Esophagus mucosa (tissue), 1 donor: ENCODE measurements at regions not wholly inside any gene's neighbourhood (a gene's known extent, or its start where the extent isn't known, plus 50 kb on each side); places are given as distances from the start of the nearest gene placed in this dataset.

Source experiments
- ATAC-seq: fragments of 200-7000 bp; cut with Tn5 transposase; one replicate; pipeline ENCODE4 v1.9.1; 2020
- donor health status: DM: yes; HTN: yes; CAD: no.

- no peak for ATAC-seq
These were observed 284.1 kb upstream of the TENM3 start for GRCh38 chr4:181959121-181959520.

GRCh38 chr4:181960384-181960783, 282.8 kb upstream of the TENM3 start:
- ATAC-seq: no peak

DNA sequence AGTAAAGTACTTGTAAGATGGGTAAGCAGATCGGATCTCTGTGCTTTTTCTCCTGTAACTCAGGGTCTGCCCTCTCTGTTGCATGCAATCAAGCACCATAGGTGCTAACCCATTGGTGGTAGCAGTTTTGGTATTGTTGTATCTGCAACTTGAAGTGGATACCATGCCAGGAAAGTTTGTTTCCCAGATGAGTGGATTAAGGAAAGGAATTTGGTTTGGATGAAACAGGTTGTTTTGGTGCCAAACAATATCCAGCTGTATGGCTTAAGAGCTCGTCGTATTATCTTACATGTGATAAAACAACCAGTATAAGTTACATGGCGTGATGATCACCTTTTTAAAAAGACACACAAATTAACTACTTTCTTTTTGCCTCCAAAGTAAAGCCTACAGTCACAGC, 280.9 kb upstream of the TENM3 start:
- no peak for ATAC-seq

DNA sequence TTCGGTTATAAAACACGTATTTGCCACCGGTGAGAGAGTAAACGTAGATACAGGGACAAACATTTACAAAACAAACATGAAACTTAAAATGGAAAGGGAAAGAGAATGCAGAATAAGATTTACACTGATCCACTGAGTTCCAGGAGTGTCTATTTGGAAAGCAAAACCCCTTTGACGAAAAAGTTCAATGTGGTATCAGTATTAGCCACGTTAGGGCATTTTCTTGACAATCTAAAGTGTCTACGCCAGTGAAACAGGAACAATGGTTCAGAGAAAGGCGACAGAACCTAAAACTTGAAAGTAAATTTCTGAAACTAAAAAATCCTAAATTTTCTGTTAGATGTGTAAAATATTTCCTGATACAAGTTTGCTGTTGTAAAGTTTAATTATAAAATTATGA, 278.5 kb upstream of the TENM3 start:
- no peak for ATAC-seq

GRCh38 chr4:181966104-181966551, 277.1 kb upstream of the TENM3 start:
- ATAC-seq: no peak

DNA sequence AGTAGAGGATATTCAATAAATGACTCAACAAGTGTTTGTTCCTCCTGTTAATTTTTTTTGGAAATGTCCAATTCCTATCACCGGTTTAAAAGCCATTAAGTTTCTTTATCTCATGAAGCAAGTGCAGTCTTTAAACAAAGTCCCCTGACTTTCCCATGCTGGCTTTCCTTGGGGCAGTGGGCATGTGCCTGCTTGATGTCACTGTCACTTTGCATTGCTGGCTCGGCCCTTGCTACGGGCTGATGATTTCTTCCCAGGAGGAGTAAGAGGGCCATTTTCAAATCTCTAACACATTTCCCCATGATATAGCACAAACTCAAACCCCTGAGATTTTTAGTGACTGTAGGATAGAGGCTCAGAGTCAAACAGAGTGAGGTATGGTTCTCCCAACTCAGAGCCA, 275.8 kb upstream of the TENM3 start:
- no peak for ATAC-seq

DNA sequence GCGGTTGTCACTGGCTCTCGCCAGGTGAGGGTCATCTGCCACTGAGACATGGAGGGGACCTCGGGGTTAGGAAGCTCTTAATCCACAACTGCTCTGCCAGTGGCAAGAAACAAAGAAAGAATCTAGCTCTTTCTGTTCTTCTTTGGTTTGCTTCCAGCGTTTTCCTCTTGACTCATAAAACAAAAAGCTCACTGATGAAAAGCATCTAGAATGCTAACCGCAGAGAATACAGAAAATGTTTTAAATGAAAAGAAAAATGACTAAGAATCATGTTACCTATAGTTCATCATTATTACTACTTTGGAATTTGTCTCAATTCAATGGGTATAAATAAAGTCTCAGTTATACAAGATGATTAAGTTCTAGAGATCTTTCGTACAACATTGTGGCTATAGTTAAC, 274.8 kb upstream of the TENM3 start:
- no peak for ATAC-seq

DNA sequence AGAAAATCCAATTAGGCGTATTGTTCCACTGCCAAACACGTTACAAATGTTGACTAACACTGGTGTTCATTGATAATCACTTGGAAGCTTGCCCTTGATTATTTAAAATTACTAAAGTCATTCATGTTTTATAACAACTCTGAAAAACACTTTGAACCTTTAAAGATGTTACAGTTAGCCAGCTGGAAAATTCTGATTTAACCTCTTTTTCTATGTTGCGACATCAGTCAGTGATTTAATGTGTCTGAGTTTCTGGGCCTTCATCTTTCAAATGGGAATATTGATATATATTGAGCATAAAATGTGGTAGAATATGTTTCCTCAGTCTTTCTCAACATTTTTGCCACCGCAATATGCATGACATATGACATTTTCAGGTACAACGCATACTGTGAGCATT, 274.1 kb upstream of the TENM3 start:
- ATAC-seq: no peak

GRCh38 chr4:181970366-181970765, 272.8 kb upstream of the TENM3 start:
- no peak for ATAC-seq

DNA sequence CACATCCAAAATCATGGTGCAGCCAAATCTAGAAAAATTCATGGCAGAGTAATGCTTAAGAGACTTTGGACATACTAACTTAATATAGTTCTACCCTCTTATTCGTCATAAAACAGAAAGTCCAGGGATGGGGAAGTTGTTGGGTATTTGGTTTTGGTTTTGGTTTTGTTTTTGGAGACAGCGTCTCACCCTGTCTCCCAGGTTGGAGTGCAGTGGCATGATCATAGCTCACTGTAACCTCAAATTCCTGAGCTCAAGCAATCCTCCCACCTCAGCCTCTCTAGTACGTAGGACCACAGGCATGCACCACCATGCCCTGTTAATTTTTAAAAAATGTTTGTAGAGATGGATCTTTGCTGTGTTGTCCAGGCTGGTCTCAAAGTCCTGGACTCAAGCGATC, 271.8 kb upstream of the TENM3 start:
- ATAC-seq: no peak

DNA sequence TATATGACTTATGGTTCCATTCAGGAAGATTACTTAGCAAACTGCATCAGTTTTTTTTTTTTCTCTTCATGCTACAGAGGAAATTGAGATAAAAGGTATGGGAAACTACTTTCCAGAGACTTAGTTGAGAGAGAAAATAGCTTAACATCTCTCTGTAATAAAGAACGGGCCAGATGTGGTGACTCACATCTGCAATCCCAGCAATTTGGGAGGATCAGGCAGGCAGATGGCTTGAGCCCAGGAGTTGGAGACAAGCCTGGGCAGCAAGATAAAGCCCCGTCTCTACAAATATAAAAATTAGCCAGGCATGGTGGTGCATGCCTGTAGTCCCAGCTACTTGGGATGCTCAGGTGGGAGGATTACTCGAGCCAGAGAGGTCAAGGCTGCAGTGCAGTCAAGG, 271.2 kb upstream of the TENM3 start:
- peak; percentile 69 for ATAC-seq

GRCh38 chr4:181976764-181977163, 266.4 kb upstream of the TENM3 start:
- ATAC-seq: no peak

DNA sequence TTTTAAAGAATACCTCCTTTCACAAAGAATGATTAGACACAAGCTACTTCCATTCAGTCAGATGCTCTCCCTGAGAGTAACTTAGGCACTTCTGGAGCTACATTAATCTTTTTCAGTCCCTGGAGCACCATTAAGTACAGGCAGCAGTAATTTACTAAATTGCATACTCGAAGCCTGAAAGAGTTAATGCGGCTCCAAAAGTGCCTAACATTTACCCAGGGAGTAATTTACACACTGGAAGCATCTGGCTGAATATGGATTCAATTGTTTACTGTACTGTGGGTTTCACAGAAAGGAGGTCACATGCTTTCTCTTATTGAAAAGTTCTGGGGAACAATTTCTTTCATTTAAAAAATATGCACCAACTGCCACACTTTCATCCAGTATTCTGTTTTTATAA, 260.8 kb upstream of the TENM3 start:
- ATAC-seq: no peak

DNA sequence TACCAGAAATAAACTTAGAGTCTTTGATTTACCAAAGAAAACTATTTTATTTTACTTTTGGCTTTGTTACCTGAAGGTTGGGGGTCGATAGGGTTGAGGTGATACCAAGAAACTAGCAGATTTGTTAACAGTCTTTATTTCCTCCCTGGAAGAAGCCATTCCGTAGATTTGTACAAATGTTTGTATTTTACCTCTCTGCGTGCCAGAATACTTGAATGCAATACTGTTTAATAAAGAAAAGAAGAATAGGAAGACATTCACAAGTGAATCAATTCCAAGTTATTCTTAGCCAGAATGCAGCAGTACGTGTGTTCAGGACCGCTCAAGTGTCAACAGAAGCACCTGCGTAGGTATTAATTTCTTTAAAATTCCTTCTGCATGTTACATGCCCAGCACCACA, 260.3 kb upstream of the TENM3 start:
- ATAC-seq: no peak

- no peak for ATAC-seq
These were observed 255.8 kb upstream of the TENM3 start for GRCh38 chr4:181987392-181987791.

- ATAC-seq: no peak
These were observed 254.1 kb upstream of the TENM3 start for GRCh38 chr4:181989071-181989470.

- no peak for ATAC-seq
These were observed 251.7 kb upstream of the TENM3 start for GRCh38 chr4:181991369-181992108.

DNA sequence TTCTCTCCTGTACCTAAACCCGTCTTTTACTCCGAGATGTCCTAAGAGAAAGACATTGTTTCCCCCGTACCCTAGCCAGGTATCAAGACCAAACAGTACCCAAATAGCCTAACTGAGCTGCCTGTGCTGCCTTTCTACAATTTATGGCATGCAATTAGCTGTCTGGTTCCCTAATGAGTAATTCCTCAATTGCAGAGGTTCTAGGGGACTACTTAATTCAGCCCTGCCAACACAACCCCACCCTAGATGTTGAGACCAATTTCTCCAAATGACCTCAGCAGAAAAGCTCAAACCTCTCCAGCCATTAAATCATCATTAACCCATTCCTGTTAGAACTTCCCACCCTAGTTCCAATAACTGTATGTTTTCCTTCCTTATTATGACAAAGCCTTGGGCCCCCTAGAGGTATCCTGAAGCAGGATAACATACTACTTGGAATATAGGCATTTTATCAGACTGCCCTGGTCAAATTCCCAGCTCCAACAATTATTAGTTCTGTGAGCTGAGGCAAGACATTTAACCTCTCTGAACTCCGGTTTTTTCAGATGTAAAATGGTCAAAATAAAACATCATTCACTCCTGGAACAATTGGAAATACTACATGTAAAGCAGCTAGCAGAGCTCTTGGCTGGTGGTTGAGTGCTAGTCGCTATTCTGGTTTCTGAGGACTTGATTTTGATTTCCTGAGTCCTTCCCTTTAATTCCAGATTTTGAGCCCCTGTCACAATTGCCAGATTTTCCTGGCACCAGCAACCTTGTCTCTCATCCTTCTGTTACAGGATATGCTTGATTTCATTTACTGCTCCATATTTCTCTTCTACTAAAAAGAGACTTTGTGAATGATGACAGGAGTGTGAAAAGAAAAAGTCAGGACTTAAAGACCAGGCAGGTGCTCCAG, 244.6 kb upstream of the TENM3 start:
- no peak for ATAC-seq

- no peak for ATAC-seq
These were observed 243.1 kb upstream of the TENM3 start for GRCh38 chr4:182000077-182000476.

DNA sequence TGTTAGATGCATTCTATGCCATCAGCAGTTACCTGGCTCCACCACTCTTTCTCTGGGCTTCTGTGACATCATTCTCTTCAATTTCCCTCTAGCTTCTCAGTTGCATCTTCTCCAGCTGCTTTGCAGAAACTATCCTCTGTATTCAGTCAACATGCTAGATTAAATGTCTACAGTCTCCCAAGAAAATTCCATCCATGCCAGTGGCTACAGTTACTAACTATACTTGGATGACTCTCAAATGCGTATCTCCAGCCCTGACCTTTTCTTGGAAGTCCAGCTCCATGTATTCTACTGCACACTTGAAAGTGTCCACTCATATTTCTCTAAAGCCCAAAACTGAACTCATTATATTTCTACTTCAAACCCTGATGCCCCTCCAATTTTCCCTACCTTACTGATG, 232.3 kb upstream of the TENM3 start:
- ATAC-seq: no peak

- ATAC-seq: no peak
These were observed 229.0 kb upstream of the TENM3 start for GRCh38 chr4:182014164-182014563.

GRCh38 chr4:182015014-182015413, 228.2 kb upstream of the TENM3 start:
- no peak for ATAC-seq

- peak; percentile 35 for ATAC-seq
These were observed 227.3 kb upstream of the TENM3 start for GRCh38 chr4:182015893-182016292.

GRCh38 chr4:182017038-182017437, 226.2 kb upstream of the TENM3 start:
- no peak for ATAC-seq
